ENCODE measurements at regions not wholly inside any gene's neighbourhood (a gene's known extent, or its start where the extent isn't known, plus 50 kb on each side); places are given as distances from the start of the nearest gene placed in this dataset.

- Histone ChIP-seq H3K27me3 (ENCODE audit: control insufficient read depth, low read length) (no peaks in the 10 kb centered on the region), H3K4me2 (ENCODE audit: low read length) (no peak overlapping the region), H4K20me1 (ENCODE audit: control insufficient read depth, insufficient read depth, low read depth, low read length) (no peaks in the 10 kb centered on the region), H3K36me3 (ENCODE audit: control insufficient read depth, low read length) (no peaks in the 10 kb centered on the region), H3K4me3 (ENCODE audit: low read length) (no peak overlapping the region), H3K79me2 (ENCODE audit: control insufficient read depth, low read length) (no peaks in the 10 kb centered on the region), H3K9me3 (ENCODE audit: control insufficient read depth, insufficient read depth, low read length) (no peaks in the 10 kb centered on the region), H3K9me2 (replicated peaks; ENCODE audit: control insufficient read depth, low read length) (no peaks in the 10 kb centered on the region), H3K4me1 (ENCODE audit: control insufficient read depth, low read length) (no peaks in the 10 kb centered on the region), H3K27ac (ENCODE audit: low read depth, low read length) (no peak overlapping the region), H3F3A (ENCODE audit: control insufficient read depth, insufficient read depth) (no peaks in the 10 kb centered on the region)
- TF ChIP-seq CTCF (IDR thresholded peaks at IDR 0.05; ENCODE audit: low read depth, low read length, poor library complexity, severe bottlenecking) (no peak), EZH2phosphoT487 (IDR thresholded peaks at IDR 0.05; ENCODE audit: borderline replicate concordance, low read length) (no peak)
These were observed 106.6 kb downstream of the DKK1 start for GRCh38 chr10:52420656-52421055.

GRCh38 chr10:52423369-52423768 is 109.3 kb downstream of the DKK1 start:
- no peaks in the 10 kb centered on the region for H4K20me1 ChIP-seq (ENCODE audit: control insufficient read depth, insufficient read depth, low read depth, low read length)
- H3K36me3 ChIP-seq (ENCODE audit: control insufficient read depth, low read length) = no peaks in the 10 kb centered on the region
- H3K4me3 ChIP-seq (ENCODE audit: low read length) = no peak overlapping the region
- no peaks in the 10 kb centered on the region for H3K4me1 ChIP-seq (ENCODE audit: control insufficient read depth, low read length)
- H3F3A ChIP-seq (ENCODE audit: control insufficient read depth, insufficient read depth) = no peaks in the 10 kb centered on the region
- TF ChIP-seq CTCF (IDR thresholded peaks at IDR 0.05; ENCODE audit: low read depth, low read length, poor library complexity, severe bottlenecking) = no peak
- no peak for TF ChIP-seq EZH2phosphoT487 (IDR thresholded peaks at IDR 0.05; ENCODE audit: borderline replicate concordance, low read length)
- H3K79me2 ChIP-seq (ENCODE audit: control insufficient read depth, low read length) = no peaks in the 10 kb centered on the region
- no peaks in the 10 kb centered on the region for H3K9me2 ChIP-seq (replicated peaks; ENCODE audit: control insufficient read depth, low read length)
- no peak overlapping the region for H3K27ac ChIP-seq (ENCODE audit: low read depth, low read length)
- H3K4me2 ChIP-seq (ENCODE audit: low read length) = no peak overlapping the region
- no peaks in the 10 kb centered on the region for H3K9me3 ChIP-seq (ENCODE audit: control insufficient read depth, insufficient read depth, low read length)
- no peaks in the 10 kb centered on the region for H3K27me3 ChIP-seq (ENCODE audit: control insufficient read depth, low read length)

- Histone ChIP-seq H3K9me3 (ENCODE audit: control insufficient read depth, insufficient read depth, low read length) (no peaks in the 10 kb centered on the region), H3K9me2 (replicated peaks; ENCODE audit: control insufficient read depth, low read length) (no peaks in the 10 kb centered on the region), H3K4me1 (ENCODE audit: control insufficient read depth, low read length) (no peaks in the 10 kb centered on the region), H3K79me2 (ENCODE audit: control insufficient read depth, low read length) (no peaks in the 10 kb centered on the region), H3K4me3 (ENCODE audit: low read length) (no peak overlapping the region), H3K4me2 (ENCODE audit: low read length) (no peak overlapping the region), H3K36me3 (ENCODE audit: control insufficient read depth, low read length) (no peaks in the 10 kb centered on the region), H3F3A (ENCODE audit: control insufficient read depth, insufficient read depth) (no peaks in the 10 kb centered on the region), H3K27ac (ENCODE audit: low read depth, low read length) (no peak overlapping the region), H4K20me1 (ENCODE audit: control insufficient read depth, insufficient read depth, low read depth, low read length) (no peaks in the 10 kb centered on the region), H3K27me3 (ENCODE audit: control insufficient read depth, low read length) (no peaks in the 10 kb centered on the region)
- no peak for TF ChIP-seq EZH2phosphoT487 (IDR thresholded peaks at IDR 0.05; ENCODE audit: borderline replicate concordance, low read length)
- TF ChIP-seq CTCF (IDR thresholded peaks at IDR 0.05; ENCODE audit: low read depth, low read length, poor library complexity, severe bottlenecking) = no peak
These were observed 110.3 kb downstream of the DKK1 start for GRCh38 chr10:52424341-52424740.

DNA sequence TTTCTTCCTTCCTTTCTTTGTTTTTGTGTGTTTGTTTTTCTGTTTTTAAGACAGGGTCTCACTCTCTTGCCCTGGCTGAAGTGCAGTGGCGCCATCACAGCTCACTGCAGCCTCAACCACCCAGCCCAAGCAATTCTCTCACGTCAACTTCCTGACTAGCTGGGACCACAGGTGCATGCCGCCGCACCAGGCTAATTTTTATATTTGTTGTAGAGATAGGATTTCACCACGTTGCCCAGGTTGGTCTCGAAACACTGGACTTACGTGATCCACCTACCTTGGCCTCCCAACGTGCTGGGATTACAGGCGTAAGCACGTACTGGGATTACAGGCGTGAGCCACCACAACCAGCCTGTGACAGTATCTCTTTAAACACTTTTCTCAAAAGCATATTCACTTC is 120.7 kb downstream of the DKK1 start:
- H3K4me2 ChIP-seq (ENCODE audit: low read length) = no peak overlapping the region
- H3K9me2 ChIP-seq (replicated peaks; ENCODE audit: control insufficient read depth, low read length) = no peaks in the 10 kb centered on the region
- H3K36me3 ChIP-seq (ENCODE audit: control insufficient read depth, low read length) = no peaks in the 10 kb centered on the region
- no peak overlapping the region for H3K4me3 ChIP-seq (ENCODE audit: low read length)
- H3F3A ChIP-seq (ENCODE audit: control insufficient read depth, insufficient read depth) = no peaks in the 10 kb centered on the region
- H4K20me1 ChIP-seq (ENCODE audit: control insufficient read depth, insufficient read depth, low read depth, low read length) = no peaks in the 10 kb centered on the region
- no peak overlapping the region for H3K27ac ChIP-seq (ENCODE audit: low read depth, low read length)
- TF ChIP-seq EZH2phosphoT487 (IDR thresholded peaks at IDR 0.05; ENCODE audit: borderline replicate concordance, low read length) = no peak
- no peak for TF ChIP-seq CTCF (IDR thresholded peaks at IDR 0.05; ENCODE audit: low read depth, low read length, poor library complexity, severe bottlenecking)
- no peaks in the 10 kb centered on the region for H3K79me2 ChIP-seq (ENCODE audit: control insufficient read depth, low read length)
- peaks cover 34% of the 10 kb centered on the region for H3K4me1 ChIP-seq (ENCODE audit: control insufficient read depth, low read length)
- H3K9me3 ChIP-seq (ENCODE audit: control insufficient read depth, insufficient read depth, low read length) = no peaks in the 10 kb centered on the region
- H3K27me3 ChIP-seq (ENCODE audit: control insufficient read depth, low read length) = no peaks in the 10 kb centered on the region

All from DOHH2 (cell line).